ENCODE measurements at regions not wholly inside any gene's neighbourhood (a gene's known extent, or its start where the extent isn't known, plus 50 kb on each side); places are given as distances from the start of the nearest gene placed in this dataset.

DNA sequence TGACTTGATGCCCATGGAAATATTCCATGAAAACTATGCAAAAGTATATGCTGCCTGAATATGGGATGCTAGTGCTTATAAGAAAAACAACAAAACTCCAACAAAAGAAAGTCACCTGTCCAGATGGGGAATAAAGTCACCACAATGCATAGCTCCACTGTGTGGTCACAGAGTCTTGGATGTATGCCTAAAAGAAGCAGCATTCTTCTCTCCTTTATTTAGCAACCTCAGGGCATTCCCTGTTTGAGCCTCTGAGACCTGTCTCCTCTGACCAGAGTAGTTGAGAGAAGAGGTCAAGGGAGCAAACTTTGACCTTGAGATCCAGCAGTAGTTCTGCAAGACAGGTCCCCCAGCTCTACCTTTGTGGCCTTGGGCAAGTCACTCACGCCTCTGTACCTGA, 287.5 kb downstream of the MED10 start:
- intact Hi-C loops (cut with micrococcal nuclease) = no loop called here
- H3K27ac Mint-ChIP-seq = no peak overlapping the region
- no peaks in the 10 kb centered on the region for H3K36me3 Mint-ChIP-seq (ENCODE audit: low read depth)
- no peaks in the 10 kb centered on the region for H3K27me3 Mint-ChIP-seq (ENCODE audit: low read depth)
- no peaks in the 10 kb centered on the region for H3K4me1 Mint-ChIP-seq (ENCODE audit: low read depth)
- DNase-seq = no peak
- peaks cover 1% of the 10 kb centered on the region for H3K9me3 Mint-ChIP-seq
- no peak overlapping the region for H3K4me3 Mint-ChIP-seq
- CTCF ChIA-PET = no interaction called here

DNA sequence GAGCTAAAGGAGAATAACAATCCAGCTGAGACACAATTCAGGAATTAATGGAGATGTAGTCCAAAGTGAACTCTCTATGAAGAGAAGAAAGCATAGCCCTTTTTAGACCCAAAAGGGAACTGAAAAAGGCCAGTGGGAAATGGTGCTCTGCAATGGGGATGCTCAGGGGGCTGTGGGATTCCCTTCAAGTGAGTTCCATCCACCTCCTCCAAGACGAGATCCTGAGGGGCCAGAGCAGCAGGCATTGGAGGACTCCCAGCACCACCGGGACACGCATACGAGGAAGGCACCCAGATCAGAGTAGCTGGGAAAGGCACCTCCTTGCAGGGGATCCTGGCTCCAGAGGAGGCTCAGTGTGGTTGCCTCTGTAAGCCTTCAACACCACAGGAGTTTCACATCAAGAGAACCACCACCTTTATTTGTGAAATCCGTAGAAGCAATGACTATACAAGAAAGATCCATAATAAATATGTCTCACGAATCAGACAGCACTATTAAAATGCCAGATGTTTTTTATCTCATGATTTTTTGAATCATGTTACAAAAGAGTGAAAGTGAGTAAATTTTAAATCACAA, 288.2 kb downstream of the MED10 start:
- H3K27me3 Mint-ChIP-seq (ENCODE audit: low read depth) = no peaks in the 10 kb centered on the region
- no peak overlapping the region for H3K4me3 Mint-ChIP-seq
- CTCF ChIA-PET = no interaction called here
- H3K27ac Mint-ChIP-seq = no peak overlapping the region
- no peaks in the 10 kb centered on the region for H3K36me3 Mint-ChIP-seq (ENCODE audit: low read depth)
- intact Hi-C loops (cut with micrococcal nuclease) = no loop called here
- peaks cover 1% of the 10 kb centered on the region for H3K9me3 Mint-ChIP-seq
- H3K4me1 Mint-ChIP-seq (ENCODE audit: low read depth) = no peaks in the 10 kb centered on the region
- DNase-seq = no peak

DNA sequence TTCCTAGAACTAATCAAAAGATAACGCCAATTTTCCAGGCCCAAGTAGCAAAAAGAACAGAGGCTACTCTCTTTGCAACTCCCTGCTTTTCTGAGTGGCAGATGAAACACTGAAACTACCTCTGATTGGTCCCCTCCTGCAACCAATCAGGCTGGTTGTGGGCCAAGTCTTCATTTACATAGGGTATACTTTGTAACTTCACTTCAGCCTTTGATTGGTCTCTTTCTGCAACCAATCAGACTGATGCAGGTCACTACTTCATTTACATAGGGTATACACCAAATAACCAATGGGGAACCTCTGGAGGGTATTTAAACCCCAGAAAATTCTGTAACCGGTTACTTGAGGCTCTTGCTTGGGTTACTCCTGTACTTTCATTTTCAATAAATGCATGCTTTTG, 289.6 kb downstream of the MED10 start:
- no peak overlapping the region for H3K4me3 Mint-ChIP-seq
- DNase-seq = no peak
- peaks cover 1% of the 10 kb centered on the region for H3K9me3 Mint-ChIP-seq
- no peaks in the 10 kb centered on the region for H3K36me3 Mint-ChIP-seq (ENCODE audit: low read depth)
- no peaks in the 10 kb centered on the region for H3K4me1 Mint-ChIP-seq (ENCODE audit: low read depth)
- intact Hi-C loops (cut with micrococcal nuclease) = no loop called here
- H3K27me3 Mint-ChIP-seq (ENCODE audit: low read depth) = no peaks in the 10 kb centered on the region
- no peak overlapping the region for H3K27ac Mint-ChIP-seq
- CTCF ChIA-PET = no interaction called here

DNA sequence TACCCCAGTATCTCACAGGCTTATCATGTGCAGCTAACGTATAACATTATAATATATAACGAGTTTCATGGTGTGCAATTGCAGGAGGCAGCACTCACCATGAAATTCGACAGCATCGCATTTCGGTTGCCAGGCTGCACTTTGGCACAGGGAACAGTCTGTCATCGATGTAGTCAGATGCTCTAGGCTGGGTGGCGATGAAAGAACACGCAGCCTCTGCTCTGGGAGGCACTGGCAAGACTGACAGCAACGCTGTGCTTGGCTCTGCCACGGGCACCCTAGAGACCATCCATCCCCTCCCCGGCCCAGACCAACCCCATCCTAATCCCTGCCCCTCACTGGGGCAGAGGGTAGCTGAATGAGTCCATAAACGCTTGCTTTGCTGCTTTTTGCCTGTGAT, 290.8 kb downstream of the MED10 start:
- Mint-ChIP-seq H3K27me3 (ENCODE audit: low read depth) (no peaks in the 10 kb centered on the region), H3K36me3 (ENCODE audit: low read depth) (no peaks in the 10 kb centered on the region), H3K4me1 (ENCODE audit: low read depth) (no peaks in the 10 kb centered on the region), H3K27ac (no peak overlapping the region), H3K9me3 (peaks cover under 1% of the 10 kb centered on the region), H3K4me3 (no peak overlapping the region)
- no peak for DNase-seq
- CTCF ChIA-PET = no interaction called here
- intact Hi-C loops (cut with micrococcal nuclease) = no loop called here

DNA sequence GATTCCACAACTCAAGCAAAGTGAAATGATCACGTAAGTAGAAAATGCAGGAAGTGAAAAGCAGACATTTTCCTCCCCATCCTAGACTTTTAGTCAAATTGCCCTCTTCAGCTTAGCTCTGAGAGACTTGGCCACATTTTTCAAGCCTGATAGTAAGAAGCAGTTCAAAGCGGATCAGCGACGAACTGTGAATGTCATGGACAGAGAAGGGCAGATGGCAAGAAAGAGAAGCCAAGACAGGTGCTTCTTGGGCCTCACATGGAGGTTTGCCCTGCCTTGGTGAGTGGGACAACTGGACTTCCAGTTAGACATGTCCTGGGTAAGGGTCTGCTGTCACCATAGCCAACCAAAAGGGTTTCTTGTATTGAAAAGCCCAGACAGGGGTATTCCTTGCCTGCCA, 291.5 kb downstream of the MED10 start:
- intact Hi-C loops (cut with micrococcal nuclease) = no loop called here
- CTCF ChIA-PET = no interaction called here

DNA sequence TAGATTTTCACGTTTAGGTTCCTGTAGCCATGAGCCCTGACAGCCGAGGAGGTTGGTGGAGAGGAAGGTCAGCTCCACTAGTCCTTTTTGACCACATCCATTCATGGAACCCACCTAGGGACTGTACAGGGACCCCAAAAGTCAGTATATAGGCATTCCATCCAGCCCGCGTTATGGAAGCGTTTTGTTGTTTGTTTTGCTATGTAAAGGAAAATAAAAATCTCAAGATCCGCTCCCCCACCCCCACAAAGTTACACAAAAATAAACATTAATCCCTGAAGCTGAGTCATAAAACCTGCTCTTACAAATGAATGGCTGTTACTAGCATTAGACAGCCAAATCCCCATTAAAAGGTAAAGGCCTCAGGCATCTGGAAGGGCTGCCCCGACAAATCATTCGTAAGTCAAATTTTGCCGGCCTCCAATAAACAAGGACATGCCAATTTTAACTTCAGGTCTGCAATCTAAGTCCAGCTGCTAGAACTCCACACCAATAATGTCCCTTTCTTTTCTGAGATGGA, 292.9 kb downstream of the MED10 start:
- Mint-ChIP-seq H3K36me3 (ENCODE audit: low read depth) (no peaks in the 10 kb centered on the region), H3K27me3 (ENCODE audit: low read depth) (no peaks in the 10 kb centered on the region), H3K4me3 (no peak overlapping the region), H3K9me3 (no peaks in the 10 kb centered on the region), H3K4me1 (ENCODE audit: low read depth) (no peaks in the 10 kb centered on the region), H3K27ac (no peak overlapping the region)
- DNase-seq = no peak
- CTCF ChIA-PET = no interaction called here
- intact Hi-C loops (cut with micrococcal nuclease) = no loop called here

More for the DNA sequence above, 291.5 kb downstream of the MED10 start:
- Mint-ChIP-seq H3K27ac (no peak overlapping the region), H3K4me1 (ENCODE audit: low read depth) (no peaks in the 10 kb centered on the region), H3K9me3 (no peaks in the 10 kb centered on the region), H3K36me3 (ENCODE audit: low read depth) (no peaks in the 10 kb centered on the region), H3K4me3 (no peak overlapping the region), H3K27me3 (ENCODE audit: low read depth) (no peaks in the 10 kb centered on the region)
- DNase-seq = no peak

DNA sequence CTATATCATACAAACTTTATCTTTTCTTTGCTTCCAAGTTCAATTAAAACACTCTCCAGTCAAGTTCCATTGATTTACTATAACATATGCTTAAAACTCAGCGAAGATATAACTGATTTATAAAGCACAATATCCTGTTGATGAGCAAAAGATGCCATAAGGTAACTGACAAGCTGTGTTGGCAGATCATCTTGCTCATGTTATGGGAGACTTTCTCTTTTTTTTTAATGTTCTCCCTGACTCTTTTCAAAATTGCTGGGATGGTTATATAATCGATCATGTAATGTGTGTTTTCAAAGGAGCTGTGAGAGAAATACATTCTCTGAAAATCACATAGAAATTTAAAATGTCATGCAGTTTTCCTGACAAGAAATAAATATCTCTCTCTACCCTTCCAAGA, 293.5 kb downstream of the MED10 start:
- no peak overlapping the region for H3K4me3 Mint-ChIP-seq
- intact Hi-C loops (cut with micrococcal nuclease) = no loop called here
- CTCF ChIA-PET = no interaction called here
- H3K27me3 Mint-ChIP-seq (ENCODE audit: low read depth) = no peaks in the 10 kb centered on the region
- no peak overlapping the region for H3K27ac Mint-ChIP-seq
- no peak for DNase-seq
- H3K4me1 Mint-ChIP-seq (ENCODE audit: low read depth) = no peaks in the 10 kb centered on the region
- no peaks in the 10 kb centered on the region for H3K9me3 Mint-ChIP-seq
- no peaks in the 10 kb centered on the region for H3K36me3 Mint-ChIP-seq (ENCODE audit: low read depth)

DNA sequence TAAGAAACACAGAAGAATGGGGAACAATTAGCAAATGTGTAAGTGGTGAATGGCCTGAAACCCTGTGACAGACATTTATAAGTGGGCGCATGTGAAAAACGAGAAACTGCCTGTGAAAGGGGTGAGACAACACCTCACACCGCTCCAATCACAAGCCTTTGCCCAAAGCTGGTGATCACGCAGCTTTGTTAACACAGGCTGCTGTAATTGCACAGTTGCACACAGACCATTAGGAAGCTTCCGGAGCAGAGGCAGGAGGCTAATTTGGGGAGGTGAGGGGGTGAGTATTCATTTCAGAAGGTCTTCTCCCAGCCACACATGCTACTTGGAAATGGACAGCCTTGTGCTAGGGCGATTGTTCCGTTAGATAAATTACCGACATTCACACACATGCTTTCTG, 294.0 kb downstream of the MED10 start:
- Mint-ChIP-seq H3K4me3 (no peak overlapping the region), H3K4me1 (ENCODE audit: low read depth) (no peaks in the 10 kb centered on the region), H3K27me3 (ENCODE audit: low read depth) (no peaks in the 10 kb centered on the region), H3K36me3 (ENCODE audit: low read depth) (no peaks in the 10 kb centered on the region), H3K9me3 (no peaks in the 10 kb centered on the region), H3K27ac (no peak overlapping the region)
- DNase-seq = no peak
- intact Hi-C loops (cut with micrococcal nuclease) = no loop called here
- CTCF ChIA-PET = no interaction called here

DNA sequence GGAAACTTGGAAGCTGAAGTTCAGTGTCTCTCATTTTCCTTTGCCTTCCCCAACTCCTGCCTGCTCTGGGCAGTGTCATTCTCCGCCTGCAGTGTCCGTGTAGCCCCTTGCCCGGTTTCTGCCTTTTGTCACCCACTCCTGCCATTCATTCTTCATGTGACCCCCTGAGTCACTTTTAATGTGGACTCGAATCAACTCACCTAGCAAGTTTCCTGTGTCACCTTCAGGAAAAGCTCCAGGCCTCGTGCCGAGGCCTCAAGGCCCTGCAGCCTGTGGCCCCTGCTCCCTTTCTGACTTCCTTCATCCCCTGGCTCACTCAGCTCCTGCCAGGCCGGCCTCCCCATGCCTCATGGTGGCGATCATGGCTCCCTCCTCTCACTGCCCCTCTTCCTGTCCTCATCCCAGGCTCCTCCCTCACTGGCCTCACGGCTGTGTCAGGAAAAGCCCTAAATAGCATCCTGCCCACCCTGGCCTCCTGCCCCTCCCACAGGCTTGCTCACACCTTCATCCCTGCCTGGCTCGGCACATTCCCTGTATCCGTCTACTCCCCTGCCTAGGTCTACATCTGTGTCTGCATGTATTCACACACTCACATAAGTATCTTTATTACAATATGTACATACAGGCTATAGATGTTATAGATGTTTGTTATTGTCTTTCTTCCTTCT, 294.9 kb downstream of the MED10 start:
- Mint-ChIP-seq H3K4me1 (ENCODE audit: low read depth) (no peaks in the 10 kb centered on the region), H3K27ac (no peak overlapping the region), H3K4me3 (no peak overlapping the region), H3K36me3 (ENCODE audit: low read depth) (no peaks in the 10 kb centered on the region), H3K27me3 (ENCODE audit: low read depth) (no peaks in the 10 kb centered on the region), H3K9me3 (no peaks in the 10 kb centered on the region)
- intact Hi-C loops (cut with micrococcal nuclease) = no loop called here
- CTCF ChIA-PET = no interaction called here
- DNase-seq = no peak

DNA sequence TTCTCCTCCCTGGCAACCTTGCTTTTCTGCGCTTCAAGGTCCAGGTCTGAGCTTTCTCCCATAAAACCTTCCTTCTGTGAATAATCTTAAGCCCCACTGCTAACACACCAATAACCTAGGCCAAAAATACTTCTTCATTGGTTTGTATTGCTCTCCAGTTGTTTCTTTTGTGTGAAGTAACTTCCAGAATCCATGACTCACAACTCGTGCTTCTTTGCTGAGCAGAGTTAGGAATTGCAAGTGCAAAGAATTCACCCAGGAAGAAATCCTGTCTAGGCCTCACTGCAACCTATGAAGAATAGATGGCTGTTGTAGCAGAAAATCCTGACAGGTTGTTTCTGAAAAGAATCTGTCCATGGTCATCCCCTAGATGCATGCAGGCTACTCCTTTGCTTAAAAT, 295.7 kb downstream of the MED10 start:
- DNase-seq = no peak
- H3K27ac Mint-ChIP-seq = no peak overlapping the region
- no peak overlapping the region for H3K4me3 Mint-ChIP-seq
- H3K4me1 Mint-ChIP-seq (ENCODE audit: low read depth) = no peaks in the 10 kb centered on the region
- no peaks in the 10 kb centered on the region for H3K9me3 Mint-ChIP-seq
- H3K36me3 Mint-ChIP-seq (ENCODE audit: low read depth) = no peaks in the 10 kb centered on the region
- no peaks in the 10 kb centered on the region for H3K27me3 Mint-ChIP-seq (ENCODE audit: low read depth)
- CTCF ChIA-PET = no interaction called here
- intact Hi-C loops (cut with micrococcal nuclease) = no loop called here

DNA sequence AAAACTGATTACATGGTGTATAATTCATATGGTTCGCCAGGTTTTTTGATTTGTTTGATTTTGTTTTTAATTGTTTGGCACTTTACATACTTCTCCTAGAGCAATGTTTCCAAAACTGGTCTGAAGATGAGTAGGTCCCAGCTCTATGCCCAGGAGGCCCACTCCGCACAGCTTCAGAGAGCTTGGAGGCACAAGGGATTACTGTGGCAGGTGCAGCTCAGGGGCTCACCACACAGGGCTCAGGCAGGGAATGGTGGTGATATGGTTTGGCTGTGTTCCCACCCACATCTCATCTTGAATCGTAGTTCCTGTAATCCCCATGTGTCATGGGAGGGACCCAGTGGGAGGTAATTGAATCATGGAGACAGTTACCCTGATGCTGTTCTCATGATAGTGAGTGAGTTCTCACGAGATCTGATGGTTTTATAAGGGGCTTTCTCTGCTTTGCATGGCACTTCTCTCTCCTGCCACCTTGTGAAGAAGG, 296.6 kb downstream of the MED10 start:
- intact Hi-C loops (cut with micrococcal nuclease) = no loop called here
- no peaks in the 10 kb centered on the region for H3K4me1 Mint-ChIP-seq (ENCODE audit: low read depth)

DNA sequence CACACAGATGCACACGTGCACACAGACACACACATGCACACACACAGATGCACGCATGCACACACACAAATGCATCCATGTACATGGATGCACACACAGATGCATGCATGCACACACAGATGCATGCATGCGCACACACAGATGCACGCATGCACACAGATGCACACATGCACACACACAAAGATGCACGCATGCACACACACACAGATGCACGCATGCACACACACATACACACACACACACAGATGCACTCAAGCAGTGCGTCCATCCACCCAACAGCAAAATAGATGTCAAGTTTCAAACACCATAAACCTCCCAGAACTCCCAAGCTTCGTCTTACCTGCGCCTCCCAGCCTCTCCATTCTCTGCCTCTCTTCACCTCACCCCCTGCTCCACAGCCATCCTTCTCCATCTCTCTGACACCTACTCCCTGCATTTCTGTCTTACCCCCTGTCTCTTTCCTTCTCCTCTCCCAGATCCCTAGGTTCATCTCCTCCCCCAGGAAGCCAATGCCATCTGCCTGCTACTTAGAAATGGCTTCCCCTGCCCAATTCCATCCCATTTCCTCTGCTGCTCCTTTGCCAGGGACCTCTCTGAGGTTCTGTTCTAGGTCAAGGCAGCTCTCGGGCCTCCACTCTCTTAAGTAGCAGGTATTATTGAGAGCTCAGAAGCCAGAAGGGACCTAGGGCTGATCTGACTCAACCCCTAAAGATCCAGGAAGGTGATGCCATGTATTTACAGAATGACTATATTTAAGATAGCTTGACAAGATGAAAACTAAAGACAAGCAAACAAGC, 297.2 kb downstream of the MED10 start:
- CTCF ChIA-PET = no interaction called here
- Mint-ChIP-seq H3K9me3 (no peaks in the 10 kb centered on the region), H3K27me3 (ENCODE audit: low read depth) (no peaks in the 10 kb centered on the region), H3K36me3 (ENCODE audit: low read depth) (no peaks in the 10 kb centered on the region), H3K4me3 (no peak overlapping the region), H3K27ac (no peak overlapping the region), H3K4me1 (ENCODE audit: low read depth) (no peaks in the 10 kb centered on the region)
- intact Hi-C loops (cut with micrococcal nuclease) = no loop called here
- DNase-seq = no peak

More for the DNA sequence above, 296.6 kb downstream of the MED10 start:
- no peak for DNase-seq
- Mint-ChIP-seq H3K4me3 (no peak overlapping the region), H3K27me3 (ENCODE audit: low read depth) (no peaks in the 10 kb centered on the region), H3K27ac (no peak overlapping the region), H3K36me3 (ENCODE audit: low read depth) (no peaks in the 10 kb centered on the region), H3K9me3 (no peaks in the 10 kb centered on the region)
- CTCF ChIA-PET = no interaction called here

DNA sequence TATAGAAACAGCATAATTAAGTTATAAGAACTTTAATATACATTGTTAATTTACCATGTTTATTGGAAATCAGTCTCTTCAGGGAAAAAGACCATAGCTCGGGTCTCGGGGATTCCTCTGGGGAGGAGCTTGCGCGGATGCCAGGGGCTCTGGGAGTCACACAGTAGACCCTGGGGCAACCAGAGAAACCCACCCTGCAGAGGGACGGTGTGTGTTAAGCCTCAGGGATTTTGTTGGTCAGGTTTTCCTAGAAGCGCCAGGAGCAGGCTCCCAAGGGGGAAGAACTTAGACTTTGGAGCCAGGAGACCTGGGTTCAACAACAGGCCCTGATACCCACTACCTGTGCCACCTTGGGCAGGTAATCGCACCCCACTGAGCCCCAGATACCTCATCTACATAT, 297.9 kb downstream of the MED10 start:
- CTCF ChIA-PET = no interaction called here
- intact Hi-C loops (cut with micrococcal nuclease) = no loop called here
- Mint-ChIP-seq H3K9me3 (no peaks in the 10 kb centered on the region), H3K27me3 (ENCODE audit: low read depth) (no peaks in the 10 kb centered on the region), H3K4me1 (ENCODE audit: low read depth) (no peaks in the 10 kb centered on the region), H3K27ac (no peak overlapping the region), H3K36me3 (ENCODE audit: low read depth) (no peaks in the 10 kb centered on the region), H3K4me3 (no peak overlapping the region)
- DNase-seq = no peak
